Middle frontal gyrus (tissue), 1 donor: ENCODE measurements at regions not wholly inside any gene's neighbourhood (a gene's known extent, or its start where the extent isn't known, plus 50 kb on each side); places are given as distances from the start of the nearest gene placed in this dataset.
A peak's percentile ranks its signal among the peaks of the same experiment; 100 is the strongest.

Experiments used
- DNase-seq: peaks from one replicate; pipeline ENCODE4 v3.0.0-alpha.2; 2015; ENCODE audit warnings: low spot score; ENCODE audit errors: extremely low spot score

DNA sequence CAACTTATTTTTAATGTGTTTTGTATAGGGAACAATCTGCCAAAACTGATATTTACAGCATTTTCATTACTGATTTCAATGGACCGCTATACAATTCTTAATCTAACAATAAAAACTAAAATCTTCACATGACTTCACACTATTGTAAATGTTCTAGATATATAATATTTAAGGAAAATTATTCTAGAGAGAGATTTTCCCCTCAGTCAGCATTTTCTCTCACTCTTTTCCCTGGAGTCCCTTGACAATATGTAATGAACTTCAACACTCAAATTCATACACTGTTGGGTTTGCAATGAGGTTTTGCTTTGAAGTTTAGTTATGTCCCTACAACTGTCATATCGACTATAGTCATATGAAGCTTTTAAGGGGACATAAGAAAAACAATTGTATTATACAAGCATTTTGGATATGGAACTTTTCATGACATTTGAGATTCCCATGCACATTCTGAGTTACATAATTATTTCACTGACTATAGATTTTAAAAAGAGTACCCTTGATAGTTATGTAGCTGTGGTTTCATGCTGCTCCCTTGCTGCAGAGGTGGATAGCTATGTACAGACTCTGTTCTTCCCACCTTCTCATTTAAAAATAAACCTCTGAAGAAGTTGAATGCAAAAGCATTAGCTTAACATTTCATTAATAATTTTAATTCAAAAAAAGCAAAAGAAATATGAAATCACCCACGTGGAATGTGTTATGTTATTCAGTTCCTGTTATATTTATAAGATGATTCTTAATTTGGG, 338.5 kb downstream of the AKAIN1 start:
- DNase-seq = no peak

DNA sequence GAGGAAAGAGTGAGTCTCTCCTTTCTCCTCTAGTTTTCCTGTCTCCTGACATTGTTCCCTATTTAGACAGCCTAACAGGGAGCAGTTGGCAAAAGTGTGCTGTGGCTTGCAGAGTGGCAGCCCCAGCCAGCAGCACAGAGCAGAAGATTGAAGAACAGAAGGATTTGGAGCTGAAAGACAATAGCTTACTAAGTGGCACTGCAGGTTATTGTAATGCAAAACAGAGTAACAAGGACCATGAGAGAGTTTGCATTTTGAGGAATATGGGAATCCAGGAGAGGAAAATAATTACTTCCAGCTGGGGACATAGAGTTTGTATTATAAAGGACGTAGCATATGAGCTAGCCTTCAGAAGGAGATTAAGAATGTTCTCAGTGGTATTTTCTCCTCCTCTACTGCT, 342.4 kb downstream of the AKAIN1 start:
- no peak for DNase-seq

DNA sequence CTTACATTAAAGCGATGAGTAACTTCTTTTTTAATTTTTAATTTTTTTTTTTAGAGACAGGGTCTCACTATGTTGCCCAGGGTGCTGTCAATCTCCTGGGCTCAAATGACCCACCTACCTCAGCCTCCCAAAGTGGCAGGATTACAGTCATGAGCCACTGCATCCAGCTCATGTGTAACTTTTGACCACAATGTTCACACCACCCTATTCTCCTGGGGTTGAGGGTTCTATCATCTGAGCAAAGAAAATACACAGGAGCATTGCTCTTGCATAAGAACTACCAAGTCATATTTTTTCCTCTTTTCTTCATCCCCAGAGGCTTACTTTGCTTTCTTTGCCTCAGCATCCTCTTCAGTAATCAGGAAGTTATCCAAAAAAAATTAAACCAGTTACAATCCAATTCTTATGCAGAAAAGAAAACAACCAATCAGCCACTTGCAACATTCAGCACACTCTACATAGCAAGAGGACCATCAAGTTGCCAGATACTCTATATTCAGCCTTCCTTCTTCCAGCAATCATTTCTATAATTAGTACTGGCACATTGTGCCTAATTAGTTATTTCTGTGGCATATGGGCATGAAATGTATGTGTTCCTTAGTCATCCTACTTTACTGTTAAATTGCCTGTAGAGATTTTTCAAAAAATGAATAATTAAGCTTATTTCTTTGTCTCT, 345.6 kb downstream of the AKAIN1 start:
- DNase-seq = peak; percentile 28

DNA sequence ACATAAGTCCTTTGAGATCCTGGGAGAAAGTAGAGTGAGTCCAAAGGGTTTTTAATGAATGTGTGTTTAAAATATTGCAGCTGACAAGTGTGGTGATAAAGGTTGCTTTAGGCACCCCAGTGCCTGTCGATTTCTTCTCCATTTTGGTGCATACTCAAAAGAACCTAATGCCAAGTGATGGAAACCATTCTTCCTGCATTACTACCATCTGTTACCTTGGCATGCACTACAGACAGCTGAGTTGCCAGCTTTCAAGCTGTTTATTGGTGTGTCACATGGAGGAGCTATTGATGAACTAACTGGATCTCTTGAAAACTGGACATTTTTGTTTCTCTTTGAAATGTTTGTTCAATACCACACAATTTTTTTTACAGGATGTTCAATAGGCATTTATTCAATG, 350.0 kb downstream of the AKAIN1 start:
- DNase-seq = no peak

DNA sequence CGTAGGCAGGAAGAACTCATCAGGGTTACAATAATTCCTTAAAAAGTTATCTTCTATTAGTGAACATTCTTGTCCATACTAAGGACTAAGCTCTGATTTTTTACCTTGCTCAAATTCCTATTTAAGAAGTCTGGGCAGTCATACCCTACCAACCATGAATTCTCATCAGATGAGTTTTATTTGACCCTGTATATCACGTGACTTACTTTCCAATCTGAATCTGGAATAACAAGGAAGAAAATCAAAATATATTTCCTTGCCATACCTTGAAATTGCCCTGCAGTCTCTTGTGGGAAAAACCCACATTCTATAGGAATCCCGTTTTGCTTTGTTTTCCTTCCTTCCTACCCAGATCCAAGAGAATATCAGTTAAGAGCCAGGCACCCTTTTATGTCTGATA, 352.7 kb downstream of the AKAIN1 start:
- DNase-seq = no peak

DNA sequence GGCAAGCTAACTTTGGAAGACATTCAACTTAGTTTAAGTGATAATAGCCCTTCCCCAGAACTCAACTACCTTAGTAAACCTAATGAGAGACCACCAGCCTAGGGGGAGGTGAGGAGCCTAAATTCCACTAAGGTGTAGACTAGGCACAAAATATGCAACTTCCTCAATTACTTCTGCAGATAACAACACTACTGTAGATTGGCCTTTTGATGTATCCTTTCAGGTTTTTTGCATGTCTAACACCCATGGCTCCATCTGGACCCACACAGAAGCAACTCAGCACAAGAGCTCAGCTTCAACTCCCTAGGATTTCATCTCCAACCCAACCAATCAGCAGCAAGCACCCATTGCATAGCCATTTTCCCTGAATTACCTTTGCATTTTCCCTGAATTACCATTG, 353.3 kb downstream of the AKAIN1 start:
- DNase-seq = no peak

DNA sequence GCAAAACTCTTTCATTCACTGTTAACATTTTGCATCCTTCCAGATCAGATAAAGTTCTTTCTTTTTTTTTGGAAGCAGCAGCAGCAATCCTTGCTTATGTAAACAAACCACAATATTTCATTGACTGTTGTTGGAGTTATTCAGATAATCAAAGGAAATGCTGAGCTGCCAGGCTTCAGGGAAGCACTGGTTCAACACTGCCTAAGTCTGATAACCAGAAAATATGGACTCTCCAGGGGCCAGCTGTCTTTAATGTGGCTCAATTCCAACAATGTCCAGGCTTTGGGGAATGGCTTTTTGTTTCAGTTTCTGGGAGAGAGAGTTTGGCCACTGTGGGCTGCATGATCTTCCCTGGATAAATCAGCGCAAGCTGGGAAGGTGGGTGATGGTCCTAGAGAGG, 354.3 kb downstream of the AKAIN1 start:
- no peak for DNase-seq

DNA sequence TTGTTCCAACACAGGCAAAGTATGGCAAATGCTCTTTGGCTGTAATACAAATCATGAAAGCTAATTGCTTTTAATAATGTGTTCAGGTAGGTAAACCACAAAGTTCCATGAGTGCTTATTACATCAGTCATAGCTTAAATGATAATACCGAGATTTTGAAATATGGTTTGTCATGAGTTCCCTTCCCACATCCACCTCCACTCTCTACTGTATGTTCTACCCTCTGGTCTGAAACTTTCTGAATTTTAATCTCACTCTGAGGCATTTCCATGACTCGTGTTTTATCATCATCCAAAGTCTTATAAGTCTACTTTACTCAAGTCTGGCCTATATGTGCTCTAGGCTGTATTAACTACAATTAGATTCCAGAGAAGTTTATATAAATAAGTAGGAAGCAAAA, 354.8 kb downstream of the AKAIN1 start:
- no peak for DNase-seq

DNA sequence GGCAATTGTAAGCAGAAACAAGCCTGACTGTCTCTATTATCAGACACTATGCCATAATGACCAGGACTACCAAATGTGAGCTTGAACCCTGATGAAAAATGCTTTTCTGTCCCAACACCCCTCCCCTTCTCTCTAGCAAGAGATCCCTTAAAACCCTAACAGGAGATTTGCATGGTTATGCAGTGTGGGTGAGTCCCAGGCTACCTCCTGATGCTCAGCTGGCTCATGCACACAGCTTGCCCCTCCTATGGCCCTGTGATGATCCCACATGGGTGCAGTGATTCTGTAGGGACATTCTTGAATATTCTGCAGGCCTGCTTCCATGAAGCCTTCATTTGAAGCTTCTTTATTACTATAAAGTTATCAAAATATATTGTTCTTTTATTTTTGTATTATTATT, 357.4 kb downstream of the AKAIN1 start:
- no peak for DNase-seq

DNA sequence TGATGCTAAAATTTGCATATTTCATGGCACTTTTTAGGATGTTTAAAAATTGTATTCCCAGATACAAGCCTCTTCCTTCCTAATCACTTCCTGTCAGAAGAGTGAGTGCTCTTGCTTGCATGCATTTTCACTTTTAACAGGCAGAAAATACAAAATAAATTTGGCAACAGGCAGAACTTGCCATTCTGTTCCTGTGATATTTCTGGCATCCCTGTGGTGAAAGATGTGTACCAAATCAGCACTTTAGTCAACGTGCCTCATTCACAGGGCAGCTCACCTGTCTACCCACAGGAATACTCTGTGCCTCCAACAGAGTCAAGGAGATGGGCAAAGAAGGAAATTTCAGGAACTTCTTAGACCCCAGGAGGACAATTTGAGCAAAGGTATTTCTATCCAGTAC, 360.9 kb downstream of the AKAIN1 start:
- no peak for DNase-seq

DNA sequence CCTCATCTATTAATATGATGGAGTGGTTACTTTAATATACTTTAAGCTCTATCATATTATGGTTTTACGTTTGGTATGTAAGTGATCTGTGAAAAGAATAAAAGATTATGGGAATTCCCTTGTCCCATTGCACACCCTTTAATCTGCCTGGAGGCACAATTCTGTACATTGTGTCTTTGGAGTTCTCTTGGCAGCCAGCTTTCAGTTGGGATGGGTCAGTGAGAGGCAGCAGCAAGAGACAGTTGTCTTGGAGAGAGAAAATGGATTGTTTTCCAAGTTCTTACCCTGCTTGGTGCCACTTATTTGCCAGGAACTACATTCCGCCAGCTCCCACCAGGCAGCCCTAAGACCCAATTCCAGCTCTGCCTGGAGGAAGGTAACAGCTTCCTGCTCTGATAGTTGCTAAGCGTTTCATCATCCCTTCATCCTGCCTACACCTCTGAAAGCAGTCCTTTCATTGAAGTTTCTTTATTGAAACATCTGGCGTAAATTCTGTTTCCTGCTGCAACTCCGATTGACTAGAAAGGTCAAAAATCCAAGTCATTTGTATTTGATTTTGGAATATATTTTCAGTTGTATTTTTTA, 365.2 kb downstream of the AKAIN1 start:
- no peak for DNase-seq

DNA sequence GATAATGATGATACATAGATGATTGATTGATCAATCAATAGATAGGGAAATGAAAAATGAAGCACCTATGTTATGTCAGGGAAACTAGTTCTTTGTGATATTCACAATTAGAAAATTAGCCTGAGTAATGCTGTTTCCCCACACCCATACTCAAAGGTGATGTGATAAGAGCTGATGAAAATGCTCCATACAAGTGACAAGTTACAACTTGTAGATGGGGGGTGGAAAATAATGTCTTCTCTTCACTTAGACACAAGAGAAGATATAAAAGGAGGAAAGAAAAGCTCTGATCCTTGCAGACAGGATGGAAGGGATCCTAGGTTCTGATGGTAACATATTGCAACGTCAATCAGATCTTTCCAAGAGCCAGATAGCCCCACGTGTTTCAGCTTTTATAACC, 365.9 kb downstream of the AKAIN1 start:
- no peak for DNase-seq

DNA sequence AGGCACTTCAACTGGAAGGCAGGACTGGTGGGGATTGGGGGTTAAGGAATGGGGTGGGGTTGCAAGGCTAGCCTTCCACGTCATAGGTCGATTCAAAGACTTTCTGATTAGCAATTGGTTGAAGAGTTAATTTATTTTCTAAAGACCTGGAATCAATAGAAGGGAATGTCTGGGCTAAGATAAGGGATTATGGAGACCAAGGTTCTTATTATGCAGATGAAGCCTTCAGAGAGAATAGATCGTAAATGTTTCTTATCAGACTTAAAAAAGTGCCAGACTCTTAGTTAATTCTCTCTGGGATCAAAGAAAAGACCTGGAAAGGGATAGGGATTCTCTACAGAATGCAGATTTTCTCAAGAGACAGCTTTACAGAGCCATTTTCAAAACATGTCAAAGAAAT, 368.0 kb upstream of the DLGAP1 start:
- no peak for DNase-seq

DNA sequence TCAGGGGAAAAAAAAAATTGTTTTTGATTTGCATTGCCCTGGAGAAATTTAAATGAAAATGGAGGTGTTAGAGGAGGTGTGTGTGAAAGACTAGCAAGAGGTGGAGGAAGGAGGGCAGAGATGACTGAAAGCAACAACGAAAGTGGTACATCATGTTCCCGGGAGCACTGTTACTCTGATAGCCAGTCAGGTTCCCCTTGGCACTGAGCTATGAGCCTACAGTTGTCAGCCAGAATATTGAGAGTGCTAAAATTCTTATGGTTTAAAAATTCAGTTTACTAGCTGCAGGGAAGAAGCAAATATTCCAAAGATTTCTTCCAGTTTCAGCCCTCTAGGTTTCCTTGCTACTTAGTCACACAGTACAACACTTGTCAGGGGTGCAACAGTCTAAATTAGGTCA, 366.7 kb upstream of the DLGAP1 start:
- DNase-seq = no peak

DNA sequence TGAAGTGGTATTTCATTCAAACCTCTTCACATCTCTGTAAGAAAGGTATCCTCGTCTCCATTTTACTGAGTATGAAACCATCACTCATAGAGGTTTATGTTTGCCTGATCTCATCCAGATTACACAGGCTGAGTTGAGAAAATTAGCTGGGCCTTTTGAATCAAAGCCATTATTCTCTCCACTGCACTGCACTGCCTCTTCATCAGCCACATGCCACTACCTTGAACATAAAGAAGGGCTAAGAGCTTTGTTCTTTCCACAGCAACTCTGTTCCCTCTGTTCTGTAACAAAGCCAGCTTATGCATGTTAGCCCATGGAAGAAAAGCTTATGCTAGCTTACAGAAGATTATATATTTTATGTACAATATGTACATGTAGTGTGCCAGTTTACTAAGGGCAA, 362.6 kb upstream of the DLGAP1 start:
- no peak for DNase-seq

DNA sequence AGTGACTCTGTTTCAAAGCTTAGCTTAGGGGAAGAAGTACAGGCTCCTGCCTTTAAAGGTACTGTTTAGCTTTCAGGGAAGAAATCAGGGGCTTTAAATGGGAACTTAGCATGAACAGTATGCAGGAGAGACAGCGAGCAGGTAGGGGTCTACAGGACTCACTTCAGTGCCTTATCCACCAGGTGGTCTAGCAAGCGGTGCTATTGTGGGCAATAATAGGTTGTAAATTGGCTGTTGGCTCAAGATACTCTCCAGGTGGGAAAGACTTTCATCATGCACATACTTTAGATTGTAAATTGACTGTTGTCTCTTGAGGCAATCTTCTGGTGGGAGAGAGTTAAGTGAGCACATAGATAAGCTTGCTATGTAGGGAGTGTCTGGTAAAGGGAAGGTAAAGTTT, 358.6 kb upstream of the DLGAP1 start:
- no peak for DNase-seq

DNA sequence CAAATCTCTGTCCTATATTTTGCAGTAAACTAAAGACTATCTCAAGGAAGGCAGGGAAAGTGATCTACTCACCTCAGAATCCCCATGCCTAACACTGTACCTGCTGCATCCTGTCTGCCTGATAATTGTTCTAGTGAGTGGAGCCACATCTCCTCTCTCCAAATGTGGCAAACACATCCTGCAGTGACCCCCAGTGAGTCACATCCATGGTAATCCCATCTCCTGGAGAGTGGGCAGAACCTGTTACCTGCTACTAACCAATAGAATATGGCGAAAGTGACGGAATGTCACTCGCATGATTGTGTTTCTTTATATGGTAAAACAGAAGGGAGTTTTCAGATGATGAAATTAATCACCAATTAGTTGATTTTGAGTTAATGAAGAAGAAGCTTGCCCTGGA, 353.8 kb upstream of the DLGAP1 start:
- DNase-seq = no peak

DNA sequence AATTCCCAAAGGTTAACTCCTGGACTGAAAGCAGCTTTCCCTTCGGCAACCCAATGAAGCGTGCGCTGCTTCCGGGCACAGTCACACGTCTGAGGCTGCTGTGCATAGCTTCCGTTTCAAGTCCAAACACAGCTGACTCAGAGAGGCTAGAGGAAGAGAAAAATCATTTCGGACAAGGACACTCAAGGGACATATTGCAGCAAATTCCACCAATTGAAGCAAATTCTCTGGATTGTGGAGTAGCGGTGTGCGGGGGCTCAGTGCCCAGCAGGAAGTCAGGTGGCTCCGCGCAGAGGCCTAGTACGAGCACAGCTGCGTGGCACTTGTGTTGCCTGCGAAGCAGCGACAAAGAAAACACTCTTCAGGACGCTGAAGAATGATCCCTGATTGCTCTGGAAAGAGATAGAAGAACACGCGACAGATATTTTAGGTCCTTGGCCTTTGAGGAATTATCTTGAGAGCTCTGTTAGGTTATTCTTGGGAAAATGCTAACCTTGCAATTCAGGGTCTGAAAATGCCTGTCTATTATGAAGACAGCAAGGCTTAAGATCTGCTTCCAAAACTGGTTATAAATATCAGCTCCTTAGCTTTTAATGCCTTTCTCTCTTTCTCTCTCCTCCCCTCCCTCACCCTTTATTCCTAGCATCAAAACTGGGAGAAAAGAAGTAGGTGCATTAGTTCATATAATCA, 352.6 kb upstream of the DLGAP1 start:
- DNase-seq = no peak

DNA sequence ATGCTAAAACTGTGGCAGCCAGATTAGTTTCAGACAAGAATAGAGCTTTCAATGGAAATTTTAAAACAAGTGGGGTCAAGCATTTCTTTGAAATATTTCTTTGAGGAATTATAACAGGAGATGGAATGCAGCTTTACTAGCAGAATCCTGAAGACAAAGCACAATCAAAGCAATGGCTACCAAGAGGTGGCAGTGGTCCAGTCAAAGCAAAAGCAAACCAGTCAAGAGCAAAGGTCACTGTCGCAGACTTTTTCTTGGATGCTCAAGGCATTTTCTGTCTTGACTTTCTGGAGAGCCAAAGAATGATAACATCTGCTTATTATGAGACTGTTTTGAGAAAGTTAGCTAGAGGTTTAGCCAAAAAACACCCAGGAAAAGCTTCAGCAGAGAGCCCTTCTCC, 351.2 kb upstream of the DLGAP1 start:
- no peak for DNase-seq

DNA sequence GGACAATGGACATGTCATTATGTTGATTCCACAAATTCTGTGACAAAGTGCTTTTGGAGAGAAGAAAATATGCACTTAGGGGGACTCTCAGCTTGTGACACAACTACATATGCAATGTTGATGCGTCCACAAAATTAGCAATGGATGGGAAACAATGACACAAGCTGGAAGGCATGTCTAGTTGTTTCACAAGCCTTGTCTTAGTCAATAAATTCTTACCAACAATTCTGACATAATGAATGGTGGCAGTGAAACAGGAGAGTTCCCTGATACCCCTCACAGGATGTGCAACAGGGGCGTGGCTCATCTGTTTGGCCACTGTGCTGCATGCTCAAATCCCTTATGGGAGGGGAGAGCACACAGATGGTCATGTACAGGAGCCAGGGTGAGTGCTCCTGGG, 347.2 kb upstream of the DLGAP1 start:
- no peak for DNase-seq

DNA sequence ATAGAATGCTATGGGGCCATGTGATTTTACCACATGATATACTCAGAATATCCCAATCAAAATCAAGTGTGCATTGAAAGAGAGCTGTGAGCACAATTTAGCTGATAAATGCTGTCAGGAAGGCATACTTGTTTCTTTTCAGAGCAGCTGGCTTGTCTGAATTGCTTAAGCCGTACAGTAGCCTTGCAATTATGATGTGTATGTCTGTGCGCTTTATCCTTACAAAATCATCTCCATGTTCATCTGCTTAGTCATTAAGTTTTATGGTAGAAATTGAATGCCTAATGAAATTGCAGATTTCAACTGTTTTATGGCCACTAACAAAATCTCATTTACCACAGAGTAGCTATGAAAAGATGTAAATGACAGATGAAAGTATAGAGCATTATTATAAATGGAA, 346.0 kb upstream of the DLGAP1 start:
- no peak for DNase-seq

DNA sequence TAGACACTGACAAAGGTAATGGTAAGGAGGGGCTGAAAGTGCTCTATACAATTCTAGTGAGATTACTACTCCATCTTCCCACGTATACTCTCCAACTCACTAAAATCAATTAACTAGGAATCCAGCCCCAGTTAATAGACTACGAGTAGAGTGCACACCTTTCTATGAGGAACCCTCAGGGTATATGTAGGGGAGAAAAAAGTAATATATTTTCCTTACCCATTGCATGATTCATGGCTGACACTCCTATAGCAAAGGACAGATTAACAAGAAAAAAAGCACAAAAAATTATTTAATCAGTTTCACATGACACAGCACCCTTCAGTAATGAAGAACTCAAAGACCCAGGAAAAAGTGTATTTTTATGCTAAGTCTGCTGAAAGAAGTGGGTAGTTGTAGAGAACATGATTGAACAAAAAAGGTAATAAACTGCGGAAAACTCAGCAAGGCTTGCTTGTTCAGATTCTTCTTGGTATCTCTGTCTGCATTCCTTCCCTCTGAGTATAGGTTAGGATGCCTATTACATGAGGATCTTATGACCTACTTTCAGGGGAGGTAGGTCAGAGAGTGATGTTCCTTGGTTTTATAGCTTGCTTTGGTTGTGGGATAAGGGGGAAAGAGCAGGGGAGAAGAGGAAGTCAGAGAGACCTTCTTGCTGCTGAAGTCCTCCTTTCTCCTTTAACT, 342.0 kb upstream of the DLGAP1 start:
- DNase-seq = no peak
